Body of pancreas (tissue), 4 donors: ENCODE measurements at regions not wholly inside any gene's neighbourhood (a gene's known extent, or its start where the extent isn't known, plus 50 kb on each side); places are given as distances from the start of the nearest gene placed in this dataset.

Source experiments
- ATAC-seq: fragments of 150-250 bp; one replicate; pipeline ENCODE4 v1.9.1; 2016
- DNase-seq, 4 donors: peaks; one replicate each; pipeline ENCODE4 v3.0.0-alpha.2; 2019
- H3K27ac ChIP-seq, 4 donors: fragments of 200-600 bp; sonication (generic); 1 replicate in 3 of 4; 2 replicates in 1 of 4; pipeline versions ENCODE4 v1.5.1 to v1.6.1; 2016 to 2019; ENCODE audit warnings: mild to moderate bottlenecking in 1 of 4, mixed read lengths in 1 of 4, moderate library complexity in 1 of 4
- H3K27me3 ChIP-seq, 2 donors: fragments of 200-600 bp; sonication (generic); one replicate each; pipeline ENCODE4 v1.6.0; 2016; ENCODE audit warnings: mild to moderate bottlenecking in 1 of 2
- H3K36me3 ChIP-seq, 2 donors: fragments of 200-600 bp; sonication (generic); replicated peaks in 1 of 2; 2 replicates each; pipeline ENCODE4 v1.5.1; 2016; ENCODE audit warnings: low read depth in 2 of 2; ENCODE audit not compliant: insufficient read depth in 1 of 2
- H3K4me1 ChIP-seq: fragments of 200-600 bp; sonication (generic); one replicate; pipeline ENCODE4 v1.6.0; 2016
- H3K4me3 ChIP-seq, 2 donors: fragments of 200-600 bp; sonication (generic); 1 replicate in 1 of 2; 2 replicates in 1 of 2; pipeline ENCODE4 v1.5.1; 2016 to 2019
- H3K9me3 ChIP-seq, 3 donors: fragments of 200-600 bp; sonication (generic); 1 replicate in 2 of 3; 2 replicates in 1 of 3; pipeline ENCODE4 v1.5.1; 2016
- POLR2A ChIP-seq, 3 donors: fragments of 450-650 bp; IDR thresholded peaks; one replicate each; pipeline ENCODE4 v1.6.1; 2016; ENCODE audit warnings: antibody characterized with exemption in 3 of 3, mild to moderate bottlenecking in 2 of 3
- WGBS, 2 donors: methylation state at CpG; one replicate each; pipeline ENCODE4 v1.1.5; 2017; 5-methylcytosine and 5-hydroxymethylcytosine counted together
- intact Hi-C: fragments of 100-400 bp; cut with DNase I; formaldehyde crosslinking; loops from one replicate; pipeline ENCODE4 v1.15.1; 2023
- TF ChIP-seq, protein P1 (sequence below), 7 experiments: fragments of 450-650 bp in 4 of 7; fragments of 200-600 bp in 3 of 7; sonication (generic) in 3 of 7; IDR thresholded peaks; one replicate each; pipeline ENCODE4 v1.5.1; 2016 to 2019; ENCODE audit warnings: antibody characterized with exemption in 7 of 7

DNA sequence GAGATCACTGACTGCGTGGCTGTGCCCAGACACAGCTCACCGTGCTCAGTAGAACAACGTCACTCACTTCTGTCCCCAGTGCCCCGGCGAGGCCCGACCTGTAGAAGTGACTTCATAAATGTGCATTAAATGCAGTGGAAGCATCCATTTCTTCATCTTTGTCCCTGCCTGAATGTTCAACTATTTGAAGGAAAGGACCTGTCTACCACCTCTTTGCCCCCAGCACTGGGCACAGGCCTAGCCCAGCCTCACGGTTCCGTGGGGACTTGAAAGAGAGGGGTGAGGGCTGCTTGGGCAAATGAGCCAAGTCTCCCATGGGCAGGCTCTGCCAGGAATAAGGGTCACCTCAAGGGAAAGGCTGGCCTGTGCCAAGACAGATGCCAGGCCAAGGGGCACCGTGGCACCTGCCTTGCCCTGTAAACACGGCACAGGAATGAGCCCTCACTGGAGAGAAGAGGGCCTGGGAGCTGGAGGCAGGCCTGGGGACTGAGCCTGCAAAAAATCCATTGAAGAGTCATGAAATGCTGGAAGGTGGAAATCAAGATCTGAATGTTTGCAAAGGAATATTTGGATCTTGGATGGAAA, 845.3 kb downstream of the BRD1 start:
- no peak for DNase-seq
- Histone ChIP-seq H3K4me3 (no peak overlapping the region), H3K9me3 (no peaks in the 10 kb centered on the region), H3K36me3 (no peaks in the 10 kb centered on the region), H3K27ac (no peak overlapping the region), H3K4me1 (no peaks in the 10 kb centered on the region), H3K27me3 (peaks cover 0 to 3% of the 10 kb centered on the region in 2 donors)
- no peak for ATAC-seq
- 78 to 82% methylated on average over 10 of the region's 10 CpGs for WGBS, 2 donors
- TF ChIP-seq, protein P1, sequence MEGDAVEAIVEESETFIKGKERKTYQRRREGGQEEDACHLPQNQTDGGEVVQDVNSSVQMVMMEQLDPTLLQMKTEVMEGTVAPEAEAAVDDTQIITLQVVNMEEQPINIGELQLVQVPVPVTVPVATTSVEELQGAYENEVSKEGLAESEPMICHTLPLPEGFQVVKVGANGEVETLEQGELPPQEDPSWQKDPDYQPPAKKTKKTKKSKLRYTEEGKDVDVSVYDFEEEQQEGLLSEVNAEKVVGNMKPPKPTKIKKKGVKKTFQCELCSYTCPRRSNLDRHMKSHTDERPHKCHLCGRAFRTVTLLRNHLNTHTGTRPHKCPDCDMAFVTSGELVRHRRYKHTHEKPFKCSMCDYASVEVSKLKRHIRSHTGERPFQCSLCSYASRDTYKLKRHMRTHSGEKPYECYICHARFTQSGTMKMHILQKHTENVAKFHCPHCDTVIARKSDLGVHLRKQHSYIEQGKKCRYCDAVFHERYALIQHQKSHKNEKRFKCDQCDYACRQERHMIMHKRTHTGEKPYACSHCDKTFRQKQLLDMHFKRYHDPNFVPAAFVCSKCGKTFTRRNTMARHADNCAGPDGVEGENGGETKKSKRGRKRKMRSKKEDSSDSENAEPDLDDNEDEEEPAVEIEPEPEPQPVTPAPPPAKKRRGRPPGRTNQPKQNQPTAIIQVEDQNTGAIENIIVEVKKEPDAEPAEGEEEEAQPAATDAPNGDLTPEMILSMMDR (IDR thresholded peaks at IDR 0.05) = no peak
- no peak for TF ChIP-seq POLR2A (IDR thresholded peaks at IDR 0.05)
- intact Hi-C loops = no loop called here

DNA sequence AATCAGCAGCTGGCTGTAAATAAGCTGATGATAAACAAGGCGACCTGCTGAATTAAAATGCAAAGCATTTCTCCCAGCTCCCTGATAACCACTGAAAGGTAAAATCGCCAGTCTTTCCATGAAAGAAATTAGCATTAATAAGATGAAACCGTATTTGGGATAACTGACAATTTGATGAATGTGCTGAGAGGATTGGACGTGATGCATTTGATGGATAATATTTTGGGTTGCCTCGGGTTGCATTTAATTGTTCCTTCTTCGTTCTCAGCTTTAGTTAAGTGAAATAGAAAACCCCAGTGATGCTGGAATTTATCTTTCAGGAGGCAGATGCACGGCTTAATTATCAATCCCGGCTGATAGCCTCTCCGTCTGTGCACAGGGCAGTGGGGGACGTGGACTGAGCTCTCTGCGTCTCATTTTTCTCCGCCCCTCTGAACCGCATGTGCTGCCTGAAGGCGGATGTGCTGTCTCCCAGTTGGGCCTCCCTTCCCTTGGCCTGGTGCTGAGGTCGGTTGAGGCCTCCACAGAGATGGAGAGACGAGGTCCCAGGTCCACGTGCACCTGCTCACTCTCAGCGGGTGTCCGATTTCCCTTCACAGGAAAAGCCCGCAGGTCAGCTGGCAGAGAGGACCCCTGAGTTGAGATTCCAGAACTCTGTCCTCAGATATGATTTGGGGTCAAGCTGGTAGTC, 846.2 kb downstream of the BRD1 start:
- DNase-seq = no peak
- no peaks in the 10 kb centered on the region for H3K36me3 ChIP-seq
- ATAC-seq = no peak
- H3K27me3 ChIP-seq = peaks cover 0 to 3% of the 10 kb centered on the region in 2 donors
- 29 to 46% methylated on average over 19 to 20 of the region's 20 CpGs for WGBS, 2 donors
- H3K4me1 ChIP-seq = no peaks in the 10 kb centered on the region
- no peak overlapping the region for H3K27ac ChIP-seq
- TF ChIP-seq, protein P1 (IDR thresholded peaks at IDR 0.05) = no peak
- TF ChIP-seq POLR2A (IDR thresholded peaks at IDR 0.05) = no peak
- H3K4me3 ChIP-seq = no peak overlapping the region
- no peaks in the 10 kb centered on the region for H3K9me3 ChIP-seq
- intact Hi-C loops = no loop called here

DNA sequence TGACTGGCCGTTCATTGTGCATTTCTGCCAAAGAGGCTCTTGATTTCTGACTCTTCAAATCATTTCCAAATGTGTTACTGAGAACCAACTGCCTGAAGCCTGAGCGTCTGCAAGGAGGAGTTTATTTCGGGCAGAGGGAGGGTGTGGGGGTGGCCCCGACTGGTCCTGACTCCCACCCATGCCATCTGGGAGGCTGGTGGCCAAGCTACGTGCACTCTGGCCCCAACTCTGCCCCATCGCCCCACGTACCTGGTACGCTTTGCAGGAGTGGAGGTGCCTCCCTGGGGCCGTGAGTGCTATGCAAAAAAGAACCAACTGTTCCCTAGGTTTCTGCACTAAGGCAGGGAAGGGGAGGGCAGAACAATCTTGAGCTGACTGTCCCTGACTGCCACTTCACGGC, 846.8 kb downstream of the BRD1 start:
- TF ChIP-seq, protein P1 (IDR thresholded peaks at IDR 0.05) = no peak
- no peak for TF ChIP-seq POLR2A (IDR thresholded peaks at IDR 0.05)
- H3K36me3 ChIP-seq = no peaks in the 10 kb centered on the region

DNA sequence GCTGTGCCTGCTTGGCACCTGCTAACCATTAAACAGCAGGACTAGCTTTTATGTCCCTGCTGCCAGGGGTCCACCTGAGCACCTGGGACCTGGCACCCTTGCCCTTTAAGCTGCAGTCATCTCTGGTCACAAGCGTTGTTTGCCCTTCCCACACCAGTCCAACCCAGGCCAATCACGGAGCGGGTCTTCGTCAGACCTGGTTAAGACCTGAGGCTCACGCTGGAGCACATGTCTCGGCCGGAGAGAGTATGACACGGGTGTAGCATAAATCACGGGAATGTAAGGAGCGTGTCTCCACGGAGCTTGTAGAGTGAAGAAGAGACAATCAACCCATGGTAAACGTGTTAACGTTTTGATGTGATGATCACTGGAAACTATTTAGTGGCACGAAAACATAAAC, 847.3 kb downstream of the BRD1 start:
- WGBS, 2 donors = 61 to 64% methylated on average over 14 of the region's 14 CpGs
- H3K27ac ChIP-seq = no peak overlapping the region
- intact Hi-C loops = no loop called here
- no peaks in the 10 kb centered on the region for H3K4me1 ChIP-seq
- ATAC-seq (no peak), DNase-seq (no peak)
- H3K4me3 ChIP-seq = no peak overlapping the region
- no peaks in the 10 kb centered on the region for H3K9me3 ChIP-seq
- H3K27me3 ChIP-seq = peaks cover 0 to 3% of the 10 kb centered on the region in 2 donors
- TF ChIP-seq POLR2A (IDR thresholded peaks at IDR 0.05) = no peak
- TF ChIP-seq, protein P1 (IDR thresholded peaks at IDR 0.05) = no peak
- no peaks in the 10 kb centered on the region for H3K36me3 ChIP-seq

More for the DNA sequence above, 846.8 kb downstream of the BRD1 start:
- intact Hi-C loops = no loop called here
- Histone ChIP-seq H3K27ac (no peak overlapping the region), H3K27me3 (peaks cover 0 to 3% of the 10 kb centered on the region in 2 donors), H3K4me1 (no peaks in the 10 kb centered on the region), H3K4me3 (no peak overlapping the region), H3K9me3 (no peaks in the 10 kb centered on the region)
- no peak for DNase-seq
- WGBS, 2 donors = 36 to 51% methylated on average over 9 to 10 of the region's 10 CpGs
- ATAC-seq = no peak

DNA sequence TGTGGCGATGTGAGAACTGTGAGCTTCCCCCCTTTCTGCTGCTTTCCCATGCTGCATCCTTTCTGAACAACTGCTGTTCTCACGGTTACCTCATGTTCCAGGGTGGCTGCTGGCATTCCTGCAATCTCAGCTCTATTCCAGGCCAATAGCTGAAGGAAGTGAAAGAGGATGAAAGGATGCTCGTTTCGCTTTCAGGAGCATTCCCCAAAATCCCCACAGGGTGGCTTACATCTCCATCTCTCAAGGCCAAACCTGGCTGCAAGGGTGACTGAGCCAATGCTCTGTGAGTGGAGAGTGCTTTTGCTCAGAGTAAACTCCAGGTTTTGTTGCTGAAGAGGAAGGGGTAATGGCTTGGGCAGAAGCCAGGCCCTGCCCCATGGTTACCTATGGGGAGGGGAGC, 848.2 kb downstream of the BRD1 start:
- TF ChIP-seq, protein P1 (IDR thresholded peaks at IDR 0.05) = no peak
- TF ChIP-seq POLR2A (IDR thresholded peaks at IDR 0.05) = no peak

More for the DNA sequence above, 848.2 kb downstream of the BRD1 start:
- DNase-seq (no peak), ATAC-seq (no peak)
- Histone ChIP-seq H3K27ac (no peak overlapping the region), H3K9me3 (no peaks in the 10 kb centered on the region), H3K4me1 (no peaks in the 10 kb centered on the region), H3K36me3 (no peaks in the 10 kb centered on the region), H3K4me3 (no peak overlapping the region), H3K27me3 (peaks cover 0 to 3% of the 10 kb centered on the region in 2 donors)
- intact Hi-C loops = no loop called here
- 44 to 59% methylated on average over 4 of the region's 4 CpGs for WGBS, 2 donors
